DMS153 treated with DMSO at 0.1 percent for 48 hours (cell line): ENCODE measurements at regions not wholly inside any gene's neighbourhood (a gene's known extent, or its start where the extent isn't known, plus 50 kb on each side); places are given as distances from the start of the nearest gene placed in this dataset.

Experiments used
- DNase-seq: peaks from one replicate; lab custom pipeline; 2025; ENCODE audit not compliant: unreplicated experiment; lab: John Stamatoyannopoulos, UW

GRCh38 chr12:64931321-64931720 lies 106.9 kb downstream of the TBC1D30 start:
- DNase-seq: no peak

- DNase-seq: no peak
Observed at GRCh38 chr12:64931981-64932380, 107.5 kb downstream of the TBC1D30 start.

- no peak for DNase-seq
Observed at GRCh38 chr12:64933791-64934190, 109.3 kb downstream of the TBC1D30 start.

GRCh38 chr12:64937452-64937851 lies 113.0 kb downstream of the TBC1D30 start:
- no peak for DNase-seq

GRCh38 chr12:64938179-64938578 lies 113.7 kb downstream of the TBC1D30 start:
- DNase-seq: no peak

GRCh38 chr12:64943686-64944085 lies 119.2 kb downstream of the TBC1D30 start:
- no peak for DNase-seq

GRCh38 chr12:64944966-64945365 lies 120.5 kb downstream of the TBC1D30 start:
- DNase-seq: no peak

GRCh38 chr12:64946132-64946829 lies 121.8 kb downstream of the TBC1D30 start:
- DNase-seq: peak; percentile 93

- no peak for DNase-seq
Observed at GRCh38 chr12:64950711-64951298, 126.4 kb downstream of the TBC1D30 start.

- DNase-seq: no peak
Observed at GRCh38 chr12:64951944-64952343, 127.5 kb downstream of the TBC1D30 start.

GRCh38 chr12:64955746-64956145 lies 131.3 kb downstream of the TBC1D30 start:
- DNase-seq: no peak

- no peak for DNase-seq
Observed at GRCh38 chr12:64965920-64966319, 141.5 kb downstream of the TBC1D30 start.

- DNase-seq: no peak
Observed at GRCh38 chr12:64968989-64969819, 144.8 kb downstream of the TBC1D30 start.

GRCh38 chr12:64976131-64976530 lies 145.0 kb downstream of the WIF1 start:
- DNase-seq: no peak

GRCh38 chr12:64983771-64984278 lies 137.3 kb downstream of the WIF1 start:
- no peak for DNase-seq

- no peak for DNase-seq
Observed at GRCh38 chr12:64991121-64991611, 129.9 kb downstream of the WIF1 start.

GRCh38 chr12:64992116-64992515 lies 129.0 kb downstream of the WIF1 start:
- no peak for DNase-seq

- no peak for DNase-seq
Observed at GRCh38 chr12:64992641-64993040, 128.5 kb downstream of the WIF1 start.

- DNase-seq: no peak
Observed at GRCh38 chr12:64993461-64993860, 127.6 kb downstream of the WIF1 start.

- DNase-seq: no peak
Observed at GRCh38 chr12:64995816-64996215, 125.3 kb downstream of the WIF1 start.

- no peak for DNase-seq
Observed at GRCh38 chr12:64997858-64998257, 123.2 kb downstream of the WIF1 start.
